ENCODE measurements at regions not wholly inside any gene's neighbourhood (a gene's known extent, or its start where the extent isn't known, plus 50 kb on each side); places are given as distances from the start of the nearest gene placed in this dataset.

DNA sequence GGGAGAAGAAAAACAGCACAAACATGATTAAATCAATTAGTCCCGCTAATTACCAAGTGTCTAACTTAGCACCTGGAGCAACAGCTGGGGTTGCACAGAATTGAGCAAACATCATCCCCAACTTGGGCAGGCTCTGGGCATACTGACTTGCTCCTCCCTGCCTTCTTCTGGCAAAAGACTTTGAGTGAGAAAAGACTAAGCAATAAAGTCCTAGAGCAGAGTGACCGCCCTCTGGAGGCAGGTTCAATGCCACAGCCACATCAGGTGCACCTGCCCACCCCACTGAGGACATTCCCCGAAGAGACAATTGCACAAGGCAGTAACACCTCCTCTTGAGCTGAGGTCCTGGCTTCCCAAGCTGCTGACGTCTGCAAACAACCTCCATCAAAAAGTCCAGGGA is 358.3 kb downstream of the SOX9 start:
- DNase-seq, result no peak

DNA sequence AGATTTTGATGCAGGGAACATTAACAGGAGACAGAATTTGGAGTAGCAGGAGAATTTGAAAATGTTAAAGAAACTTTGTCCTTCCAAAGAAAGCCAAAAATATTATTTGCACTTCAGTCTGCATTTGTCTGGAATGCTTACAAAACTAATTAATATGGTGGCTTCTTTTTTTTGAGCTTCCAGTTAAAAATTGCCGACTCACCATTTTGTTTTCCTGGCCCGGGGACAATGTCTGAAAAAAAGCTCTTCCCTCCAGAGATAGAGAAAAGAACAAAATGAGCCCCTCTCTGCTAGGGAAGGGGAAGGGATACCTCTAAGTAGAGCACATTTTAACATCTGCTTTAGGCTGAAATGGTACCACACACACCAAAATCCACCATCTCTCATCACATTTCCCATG is 360.8 kb downstream of the SOX9 start:
- DNase-seq, result no peak

DNA sequence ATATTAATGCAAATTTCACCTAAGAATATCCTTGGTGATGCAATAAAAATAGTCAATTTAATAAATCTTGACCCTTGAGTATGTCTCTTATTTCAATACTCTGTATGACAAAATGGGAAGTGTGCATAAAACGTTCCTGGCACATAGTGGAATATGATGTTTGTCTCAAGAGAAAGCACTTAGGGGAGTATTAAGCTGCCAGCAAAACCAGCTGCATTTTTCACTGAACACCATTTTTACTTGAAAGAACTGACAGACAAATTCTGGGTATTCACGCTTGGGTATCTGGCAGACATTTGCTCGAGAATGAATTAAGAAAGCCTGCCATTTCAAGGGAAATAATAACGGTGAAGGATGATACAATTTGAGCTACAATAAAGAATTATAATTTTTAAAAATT is 364.8 kb downstream of the SOX9 start:
- DNase-seq, result no peak

DNA sequence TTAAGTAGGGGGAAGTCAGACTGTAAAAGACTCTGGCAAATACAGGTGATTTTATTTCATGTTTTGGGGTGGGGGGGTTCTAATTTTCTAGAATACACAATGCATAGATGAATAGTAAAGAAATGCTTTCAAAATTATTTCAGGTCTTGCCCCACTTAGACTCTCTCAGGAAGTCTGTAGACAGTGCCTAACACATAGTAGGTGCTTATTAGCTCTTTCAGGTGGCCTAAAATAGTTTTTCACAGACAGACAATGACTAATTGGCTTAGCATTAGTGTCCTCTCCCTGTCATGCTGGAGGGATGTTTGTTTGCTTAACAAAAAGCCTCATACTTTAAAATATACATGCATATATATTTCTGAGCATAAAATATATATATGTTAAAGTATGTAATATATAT is 366.0 kb downstream of the SOX9 start:
- DNase-seq, result no peak

DNA sequence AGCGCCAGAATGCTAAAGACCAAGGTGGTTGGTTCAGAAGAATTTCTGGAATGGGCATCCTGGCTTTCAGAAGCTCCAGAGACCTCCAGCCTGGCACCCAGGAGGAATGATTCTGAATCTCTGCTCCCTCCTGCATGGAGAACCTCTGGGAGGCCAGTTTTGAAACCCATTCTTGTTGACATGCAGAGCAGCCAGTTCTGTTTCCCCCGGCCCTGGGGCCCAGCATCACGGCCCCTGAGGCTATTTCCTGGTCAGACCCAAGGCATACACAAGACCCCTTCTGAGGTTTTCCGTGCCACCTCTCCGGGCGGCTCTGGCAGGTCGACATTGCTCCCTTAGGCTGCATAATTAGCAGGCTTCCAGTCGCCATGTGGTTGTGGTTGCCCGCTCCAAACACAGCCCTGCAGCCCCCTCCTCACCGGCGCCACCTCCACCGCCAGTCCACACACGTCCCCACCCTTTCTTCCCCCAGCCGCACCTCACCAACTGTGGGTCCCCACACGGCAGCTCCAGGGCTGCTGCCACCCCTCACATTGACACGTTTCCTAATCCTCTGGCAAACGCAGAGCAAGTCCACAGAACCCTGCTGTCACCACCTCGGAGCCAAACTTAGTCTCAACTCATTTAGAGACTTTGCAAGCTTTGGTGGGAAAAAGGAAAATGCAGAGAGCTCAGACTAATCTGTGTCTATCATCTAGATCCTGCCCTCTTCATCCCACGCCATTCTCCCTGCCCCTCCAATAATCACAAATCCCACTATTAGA is 367.1 kb downstream of the SOX9 start:
- DNase-seq, result no peak

DNA sequence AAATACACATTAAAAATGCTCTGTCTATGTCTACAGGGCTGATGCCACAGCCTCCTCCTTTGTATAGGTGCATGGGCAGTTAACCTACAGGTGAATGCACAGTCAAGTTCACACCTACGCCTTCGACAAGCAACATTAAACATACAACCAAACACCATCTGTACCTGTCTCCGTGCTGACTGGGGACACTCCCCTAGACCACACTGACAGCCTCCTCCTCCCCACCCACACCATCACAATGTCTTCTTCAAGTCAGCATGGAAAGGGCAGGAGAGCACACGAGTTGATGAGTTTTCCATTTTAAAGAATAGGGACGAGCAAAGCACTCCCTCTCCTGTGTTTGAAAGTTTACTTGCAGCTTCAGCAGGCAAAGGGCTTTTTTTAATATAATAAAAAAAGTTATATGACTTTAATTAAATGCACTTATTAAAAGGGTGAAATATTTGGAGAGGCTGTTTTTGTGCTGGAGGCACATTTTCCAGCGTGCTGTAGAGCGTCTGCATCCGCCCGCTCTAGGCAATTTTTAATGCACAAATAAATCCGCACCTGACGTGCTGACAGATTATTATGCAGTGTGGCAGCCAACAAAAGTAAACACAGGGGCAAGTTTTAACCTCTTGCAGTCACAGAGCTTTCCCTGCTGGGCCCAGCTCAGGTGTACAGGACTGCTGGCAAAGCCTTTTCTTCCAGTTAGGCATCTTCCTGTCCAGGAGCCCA is 367.9 kb downstream of the SOX9 start:
- DNase-seq, result no peak

DNA sequence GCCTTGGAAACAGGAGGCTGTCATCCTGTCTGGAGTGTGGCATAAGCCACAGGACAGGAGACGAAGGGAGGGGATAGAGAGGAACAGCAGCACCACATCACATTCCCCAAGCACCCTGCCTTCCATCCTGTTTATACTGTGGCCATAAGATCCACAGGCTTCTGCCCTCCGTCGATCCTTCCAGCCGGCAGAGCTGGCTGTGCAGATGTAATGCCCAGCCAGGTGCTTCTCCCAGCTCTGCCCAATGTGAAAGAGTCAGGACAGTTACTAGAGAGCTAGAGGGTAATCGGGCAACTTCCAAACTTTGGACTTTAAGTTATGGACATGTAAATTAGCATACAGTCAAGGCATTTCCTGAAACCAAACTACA is 368.4 kb downstream of the SOX9 start:
- no peak for DNase-seq

DNA sequence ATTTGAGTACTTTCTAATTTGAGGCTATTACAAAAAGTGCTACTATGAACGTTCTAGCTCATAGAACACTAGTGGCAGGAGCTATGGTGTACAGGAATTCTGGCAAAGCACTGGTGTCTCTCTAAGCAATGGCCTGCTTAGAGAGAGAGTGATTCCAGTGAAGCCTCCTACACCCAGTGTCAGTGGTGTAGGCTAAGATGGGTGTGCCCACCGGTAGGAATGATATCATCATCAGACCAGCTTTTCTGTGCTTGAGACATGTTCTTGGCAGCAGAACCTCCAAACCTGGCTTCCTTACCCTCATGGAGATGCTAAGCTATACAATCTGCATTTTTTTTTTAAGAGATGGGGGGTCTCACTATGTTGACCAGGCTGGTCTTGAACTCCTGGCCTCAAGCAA is 370.3 kb downstream of the SOX9 start:
- no peak for DNase-seq

DNA sequence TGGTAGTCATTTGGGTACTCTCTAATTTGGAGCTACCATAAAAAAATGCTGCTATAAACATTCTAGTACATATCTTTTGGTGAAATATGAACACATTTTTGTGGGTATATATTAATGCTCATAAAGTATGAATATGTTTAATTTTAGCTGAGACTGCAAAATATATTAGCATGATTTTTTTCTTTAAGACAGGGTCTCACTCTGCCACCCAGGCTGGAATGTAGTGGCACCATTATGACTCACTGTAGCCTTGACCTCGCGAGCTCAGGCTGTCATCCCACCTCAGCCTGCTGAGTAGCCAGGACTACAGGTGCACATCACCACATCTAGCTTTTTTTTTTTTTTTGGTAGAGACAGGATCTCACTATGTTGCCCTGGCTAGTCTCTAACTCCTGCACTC is 371.7 kb downstream of the SOX9 start:
- no peak for DNase-seq

DNA sequence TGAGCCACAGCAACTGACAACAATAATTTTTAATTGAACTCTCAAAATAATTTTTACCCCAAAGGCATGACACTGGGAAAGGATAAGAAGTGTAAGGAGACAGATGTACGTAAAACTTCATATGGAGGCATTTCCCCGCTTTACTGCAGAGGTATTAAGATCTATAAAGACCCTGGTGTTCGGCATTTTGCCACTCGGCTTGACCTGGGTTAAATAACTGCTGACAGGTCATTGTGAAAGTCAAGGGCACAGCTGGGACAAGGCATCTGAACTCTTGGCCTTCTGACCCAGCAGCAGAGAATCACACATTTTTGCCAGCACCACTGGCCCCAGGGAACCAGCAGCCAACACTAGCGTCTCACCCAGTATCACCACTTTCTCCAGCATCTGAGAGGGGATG is 372.1 kb downstream of the SOX9 start:
- DNase-seq, result no peak

DNA sequence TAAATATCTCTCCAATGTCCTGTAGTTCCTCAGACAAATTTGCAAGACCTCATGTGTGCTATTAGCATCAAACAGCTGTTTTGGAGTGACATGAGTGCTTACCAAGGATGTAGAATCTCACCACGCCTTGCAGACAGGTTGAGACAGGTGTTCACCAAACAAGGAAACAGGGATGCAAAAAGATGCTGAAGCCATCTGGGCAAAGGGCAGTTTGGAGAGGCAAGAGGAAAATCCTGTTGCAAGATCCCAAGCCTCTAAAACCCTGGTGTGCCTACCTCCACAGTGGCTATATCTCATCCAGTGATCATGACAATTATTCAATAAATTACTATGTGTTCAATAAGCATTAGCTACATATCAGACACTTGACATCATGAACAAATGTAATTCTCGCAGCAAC is 373.7 kb downstream of the SOX9 start:
- no peak for DNase-seq

DNA sequence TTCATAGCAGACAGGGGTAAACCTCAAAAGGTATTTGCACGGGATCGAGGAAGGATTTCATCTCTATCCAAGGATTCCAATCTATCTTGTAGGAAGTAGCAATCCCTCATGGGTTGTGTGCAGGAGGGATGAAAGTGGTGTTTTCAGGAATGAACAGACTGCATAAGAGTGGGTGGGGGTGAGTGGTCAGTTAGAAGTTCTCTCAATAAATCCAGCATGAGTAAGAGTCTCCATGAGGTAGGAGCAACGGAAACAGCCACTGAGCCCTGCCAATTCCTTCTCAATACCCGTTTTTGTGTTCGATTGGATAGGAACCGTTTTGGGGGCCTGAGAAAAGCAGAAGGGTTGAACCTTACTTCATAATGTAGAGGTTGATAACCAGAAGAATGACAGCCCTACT is 375.6 kb downstream of the SOX9 start:
- no peak for DNase-seq

DNA sequence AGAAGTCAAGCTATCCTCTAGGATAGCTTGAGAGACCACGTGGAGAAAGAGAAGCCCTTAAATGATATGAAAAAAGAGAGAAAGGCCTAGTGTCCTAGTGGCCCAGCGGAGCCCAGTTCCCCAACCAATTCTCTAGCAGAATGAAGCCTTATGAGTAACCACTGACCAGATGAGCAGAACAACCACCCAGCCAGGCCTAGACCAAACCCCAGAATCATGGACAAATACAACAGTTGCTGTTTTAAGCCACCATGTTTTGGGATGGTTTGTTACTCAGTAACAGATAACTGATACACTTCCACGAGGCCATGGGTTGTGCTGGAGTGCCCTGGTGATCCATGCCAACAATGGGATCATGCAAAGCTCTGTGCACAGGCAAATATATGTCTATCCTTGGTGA is 377.1 kb downstream of the SOX9 start:
- DNase-seq, result no peak

DNA sequence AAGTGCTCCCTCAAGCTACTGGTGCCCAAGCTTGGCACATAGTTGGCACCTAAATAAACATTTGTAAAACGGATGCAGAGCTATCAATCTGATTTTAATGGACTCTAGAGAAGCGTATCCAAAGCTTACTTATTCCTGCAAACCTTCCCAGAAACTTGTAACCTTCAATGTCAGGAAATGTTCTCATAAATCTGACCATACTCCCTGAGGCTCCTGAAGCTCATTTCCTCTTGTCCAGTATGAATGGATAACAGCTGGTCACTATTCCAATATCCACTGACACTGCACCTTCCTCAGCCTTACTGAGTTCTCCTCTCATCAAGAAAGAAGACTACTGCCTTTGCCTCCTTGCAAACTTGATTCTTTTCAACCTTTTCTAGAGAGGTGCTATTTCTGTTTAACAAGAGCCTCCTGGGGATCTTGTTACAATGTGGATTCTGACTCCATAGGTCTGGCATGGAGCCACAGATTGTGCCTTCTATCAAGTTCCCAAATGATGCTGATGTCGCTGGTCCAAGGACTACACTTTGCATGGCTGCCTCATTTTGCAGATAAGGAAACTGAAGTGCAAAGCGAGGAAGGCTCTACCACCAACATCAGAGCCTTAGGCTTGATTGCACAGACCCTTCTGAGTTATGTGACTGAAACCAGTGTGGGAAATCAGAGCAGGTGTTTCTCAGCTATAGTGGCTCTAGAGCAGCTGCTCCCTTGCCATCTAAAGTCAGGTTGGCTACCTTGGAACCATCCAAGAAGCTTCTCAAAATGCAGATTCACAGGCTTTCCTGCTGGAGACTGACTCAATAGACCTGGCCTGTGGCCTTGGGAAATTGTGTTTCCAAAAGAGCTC is 377.8 kb downstream of the SOX9 start:
- no peak for DNase-seq

DNA sequence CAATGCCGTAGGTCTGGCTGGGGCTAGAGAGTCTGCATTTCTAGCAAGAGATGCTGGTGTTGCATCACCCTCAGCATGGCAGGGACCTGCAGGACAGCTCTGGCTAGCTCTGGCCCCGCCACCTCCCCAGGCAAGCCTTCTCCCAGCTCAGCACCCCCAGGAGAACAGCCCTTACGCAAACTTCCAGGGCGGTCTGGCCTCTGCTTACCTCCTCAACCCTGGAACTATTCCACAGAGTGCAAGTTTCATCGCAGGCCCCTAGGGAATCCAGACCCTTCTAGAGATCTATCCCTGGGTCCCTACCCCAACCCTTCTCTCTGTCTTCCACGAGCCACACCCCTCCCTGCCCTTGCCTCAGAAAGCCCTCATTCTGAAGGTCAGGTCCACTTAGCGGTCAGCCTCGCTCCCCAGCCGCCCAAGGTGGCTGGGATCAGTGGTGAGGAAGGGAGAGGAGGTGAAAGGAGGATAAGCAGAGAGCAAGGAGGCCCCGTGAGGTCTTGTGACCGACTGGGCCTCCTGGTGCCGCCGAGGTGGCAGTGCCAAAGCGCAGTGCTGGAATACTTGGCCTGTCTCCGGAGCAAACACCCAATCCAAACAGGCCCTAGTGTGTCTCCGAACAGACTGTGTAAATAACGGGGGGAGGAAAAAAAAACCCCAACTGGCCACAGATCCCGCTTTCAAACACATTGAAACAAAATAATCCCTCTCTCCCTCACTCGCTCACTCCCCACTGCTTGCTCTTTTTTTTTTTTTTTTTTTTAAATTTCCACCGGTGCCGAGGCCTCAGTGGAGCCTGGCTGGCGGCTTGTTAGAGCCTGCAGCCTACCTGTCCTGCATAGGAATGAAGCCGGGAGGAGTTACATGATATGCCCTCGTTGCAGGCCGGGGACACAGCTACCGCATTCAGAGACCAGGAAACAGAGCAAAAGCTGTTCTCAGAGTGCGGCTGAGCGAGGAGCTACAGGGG is 380.9 kb downstream of the SOX9 start:
- peak; percentile 55 for DNase-seq

DNA sequence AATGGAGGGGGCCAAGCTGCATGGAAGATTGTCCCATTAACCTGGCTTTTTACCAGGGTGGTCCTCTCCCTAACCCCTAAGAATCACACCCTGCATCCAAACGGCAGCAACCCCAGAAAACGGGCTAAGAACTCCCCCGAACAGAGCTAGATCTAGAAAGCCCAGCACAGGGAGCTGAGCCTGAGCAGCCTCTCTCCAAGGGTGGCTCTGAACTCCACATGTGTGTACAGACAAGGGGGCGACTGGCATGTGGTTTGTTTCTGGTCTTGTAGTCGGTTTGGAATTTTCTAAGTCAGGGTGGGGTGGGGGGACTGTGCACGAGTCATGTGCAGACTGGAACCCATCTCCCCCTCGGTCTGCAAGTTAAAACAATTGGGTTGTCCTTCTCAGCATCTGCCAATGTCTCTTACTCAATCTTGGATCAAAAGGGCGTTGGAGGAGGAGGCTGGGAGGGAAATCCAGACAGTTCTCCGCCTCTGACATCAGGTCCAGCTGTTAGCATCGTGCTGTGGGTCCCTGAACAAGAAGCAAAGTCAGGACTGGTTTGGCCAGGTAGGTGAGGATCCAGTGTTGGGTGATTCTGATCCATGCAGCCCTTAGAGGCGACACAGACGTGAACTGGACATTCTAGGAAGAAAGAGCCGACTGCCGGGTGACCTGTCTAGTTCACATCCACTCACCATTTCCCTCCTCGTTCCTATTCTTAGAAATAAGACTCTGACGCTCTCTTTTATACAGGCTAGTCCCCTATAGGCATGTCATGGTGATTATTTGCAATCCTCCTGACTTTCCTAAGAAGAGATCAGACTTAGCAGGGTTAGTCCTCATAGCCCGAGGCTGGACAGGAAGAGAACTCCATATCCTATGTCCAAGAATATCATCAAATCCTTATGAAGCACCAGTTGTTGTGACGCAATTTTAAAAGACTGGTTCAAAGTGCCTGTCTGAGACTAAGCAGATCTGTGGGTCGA is 381.8 kb downstream of the SOX9 start:
- no peak for DNase-seq

DNA sequence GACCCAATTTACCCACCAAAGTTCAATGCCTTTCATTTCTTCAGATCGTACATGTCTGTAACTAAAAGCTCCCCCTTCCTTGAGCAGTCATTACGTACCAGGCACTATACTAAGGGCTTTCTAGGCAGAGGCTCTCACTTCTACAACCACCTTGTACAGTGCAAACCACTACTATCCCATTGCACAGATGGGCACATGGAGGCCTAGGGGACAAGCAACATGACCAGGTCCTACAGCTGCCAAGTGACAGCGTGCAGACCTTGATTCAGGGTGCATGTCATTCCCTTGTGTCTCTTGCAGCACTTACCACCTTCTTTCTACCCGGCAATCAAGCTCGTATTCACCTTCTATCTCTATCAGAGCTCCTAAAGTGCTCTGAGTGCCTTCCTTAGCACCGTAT is 382.7 kb downstream of the SOX9 start:
- DNase-seq, result no peak

DNA sequence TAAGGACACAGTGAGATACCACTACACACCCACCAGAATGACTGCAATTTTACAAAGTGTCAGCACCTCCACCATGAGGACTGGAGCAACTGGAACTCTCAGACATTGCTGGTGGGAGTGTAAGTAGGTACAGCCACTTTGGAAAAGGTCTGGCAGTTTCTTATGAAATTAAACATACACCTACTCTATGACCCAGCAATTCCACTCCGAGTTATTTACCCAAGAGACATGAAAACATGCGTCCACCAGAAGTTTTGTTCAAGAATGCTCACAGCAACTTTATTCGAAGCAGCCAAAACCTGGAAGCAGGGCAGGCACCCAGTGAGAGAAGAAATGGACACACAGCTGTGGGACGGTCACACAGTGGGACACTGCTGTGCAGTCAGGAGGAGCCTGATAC is 384.0 kb downstream of the SOX9 start:
- no peak for DNase-seq

DNA sequence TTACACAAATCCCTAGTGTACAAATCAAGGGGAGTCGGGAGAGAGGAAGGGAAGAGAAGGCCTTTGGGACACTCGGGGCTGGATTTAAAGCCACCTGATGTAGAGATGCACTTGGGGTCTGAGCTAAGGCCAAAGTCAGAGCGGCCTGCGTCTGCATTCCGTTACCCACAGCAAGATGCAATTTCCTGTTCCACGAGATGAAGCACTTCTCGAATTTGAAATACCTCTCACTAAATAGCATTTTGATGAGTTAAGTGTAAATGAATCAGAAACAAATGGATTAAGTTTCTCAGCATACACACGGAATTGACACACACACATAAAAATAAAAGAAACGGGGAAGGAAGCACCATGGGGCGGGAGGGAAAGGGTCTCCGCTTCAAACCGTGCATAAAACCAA is 386.0 kb downstream of the SOX9 start:
- no peak for DNase-seq

DNA sequence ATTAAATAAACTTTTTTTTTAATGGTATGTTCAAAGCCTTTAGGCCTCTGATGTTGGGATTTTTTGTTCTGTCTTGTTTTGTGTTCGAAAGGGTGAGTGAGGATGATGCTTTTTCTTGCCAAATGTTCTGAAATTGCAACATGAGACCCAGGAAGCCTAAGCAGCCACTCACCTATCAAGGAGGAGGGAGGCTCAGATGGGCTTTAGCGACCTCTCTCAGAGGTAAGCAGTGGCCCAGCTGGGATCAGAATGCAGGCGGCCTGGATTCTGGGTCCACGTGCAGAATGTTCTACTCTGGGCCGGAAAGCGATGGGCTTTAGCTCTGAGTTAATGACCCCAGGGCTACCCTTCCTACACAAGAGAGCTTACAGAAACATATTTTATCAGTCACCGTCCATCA is 386.6 kb downstream of the SOX9 start:
- DNase-seq, result no peak

DNA sequence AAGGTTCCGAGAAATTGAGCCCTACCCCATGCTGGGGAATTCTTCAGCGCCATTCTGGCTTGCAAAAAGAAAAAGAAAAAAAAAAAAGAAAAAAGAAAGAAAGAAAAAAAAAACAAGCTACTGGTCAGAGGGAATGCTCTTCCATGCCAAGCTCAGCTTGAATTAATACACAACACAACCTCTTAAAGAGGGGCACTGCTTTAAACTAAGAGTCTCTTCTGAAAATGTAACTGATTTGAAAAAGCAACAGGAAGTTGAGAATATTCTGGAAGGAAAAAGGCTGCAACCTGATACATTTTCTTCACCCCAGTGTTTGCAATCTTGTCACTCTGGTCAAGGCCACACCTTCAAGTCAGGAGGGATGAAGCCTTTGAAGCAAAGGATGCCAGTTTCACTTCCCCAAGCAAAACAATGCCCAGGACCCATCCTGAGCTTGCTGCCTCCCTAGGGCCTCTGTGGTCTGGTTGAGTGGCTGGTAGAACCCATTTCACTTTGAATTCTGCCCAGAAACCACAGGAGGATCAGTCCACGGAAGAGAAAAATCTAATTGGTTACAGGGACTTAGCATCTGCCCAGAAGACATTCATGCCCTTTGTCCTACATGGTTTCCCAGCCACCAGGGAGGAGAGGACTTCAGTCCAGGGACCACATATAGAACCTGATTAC is 389.7 kb downstream of the SOX9 start:
- no peak for DNase-seq
